GM12878 (cell line): ENCODE measurements at regions not wholly inside any gene's neighbourhood (a gene's known extent, or its start where the extent isn't known, plus 50 kb on each side); places are given as distances from the start of the nearest gene placed in this dataset.

Experiments used
- CEBPZ ChIP-seq: fragments of 150-350 bp; IDR thresholded peaks from 2 replicates; pipeline ENCODE4 v1.6.1; 2016; ENCODE audit warnings: low read depth, low read length
- CUX1 ChIP-seq: IDR thresholded peaks from 2 replicates; pipeline ENCODE4 v1.6.1; 2012; ENCODE audit warnings: improper control_type of control experiment, low read depth, low read length; ENCODE audit not compliant: insufficient replicate concordance
- IRF5 ChIP-seq: fragments of 450-650 bp; IDR thresholded peaks from 2 replicates; pipeline ENCODE4 v1.6.1; 2017; ENCODE audit warnings: borderline replicate concordance
- KAT2A ChIP-seq: conservative IDR thresholded peaks from 2 replicates; pipeline ENCODE4 v1.6.1; 2011; ENCODE audit warnings: low read depth, low read length; ENCODE audit not compliant: control insufficient read depth
- NRF1 ChIP-seq: conservative IDR thresholded peaks from 2 replicates; pipeline ENCODE4 v1.6.1; 2011; ENCODE audit warnings: mild to moderate bottlenecking, low read depth, low read length, improper control_type of control experiment
- SKIL ChIP-seq: fragments of 450-650 bp; IDR thresholded peaks from 2 replicates; pipeline ENCODE4 v1.6.1; 2017; ENCODE audit warnings: mild to moderate bottlenecking, low read depth, inconsistent platforms; ENCODE audit not compliant: poor library complexity, severe bottlenecking
- TBL1XR1 ChIP-seq: IDR thresholded peaks from 2 replicates; pipeline ENCODE4 v1.6.1; 2012; ENCODE audit warnings: low read depth, low read length, improper control_type of control experiment

DNA sequence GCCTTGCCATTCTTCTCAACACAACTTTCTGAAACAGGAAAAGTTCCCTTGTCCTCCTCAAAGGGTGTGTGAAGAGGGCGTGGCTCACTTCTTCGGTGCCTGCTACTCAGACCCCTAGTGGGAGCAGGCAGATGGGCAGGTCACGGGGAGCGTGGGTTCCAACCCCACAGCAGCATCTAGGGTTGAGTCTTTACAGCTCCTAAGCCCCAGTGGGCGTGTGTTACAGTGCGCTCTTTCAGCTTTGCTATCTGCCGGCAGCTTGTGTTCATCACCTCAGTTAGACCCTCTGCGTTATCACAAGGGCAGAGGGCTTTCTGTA lies 57.5 kb upstream of the KLF3 start (continued):
- no peak for TF ChIP-seq CUX1
- no peak for TF ChIP-seq KAT2A
- no peak for TF ChIP-seq NRF1
- TF ChIP-seq CEBPZ: no peak
- TF ChIP-seq SKIL: no peak
- TF ChIP-seq IRF5: no peak
- TF ChIP-seq TBL1XR1: no peak
